Tibial nerve (tissue), 4 donors: ENCODE measurements at regions not wholly inside any gene's neighbourhood (a gene's known extent, or its start where the extent isn't known, plus 50 kb on each side); places are given as distances from the start of the nearest gene placed in this dataset.

Experiments
- DNase-seq, 2 donors: peaks; one replicate each; pipeline ENCODE4 v3.0.0-alpha.2; 2019; ENCODE audit warnings: low spot score in 2 of 2
- H3K27ac ChIP-seq, 4 donors: fragments of 200-600 bp; sonication (generic) in 3 of 4; one replicate each; pipeline ENCODE4 v1.5.1; 2017 to 2019; ENCODE audit warnings: mild to moderate bottlenecking in 1 of 4
- H3K27me3 ChIP-seq, 2 donors: fragments of 200-600 bp; sonication (generic) in 1 of 2; one replicate each; pipeline versions ENCODE4 v1.5.1 to v1.6.0; 2017 to 2019
- H3K36me3 ChIP-seq, 3 donors: fragments of 200-600 bp; sonication (generic); one replicate each; pipeline ENCODE4 v1.5.1; 2018 to 2019
- H3K4me1 ChIP-seq, 4 donors: fragments of 200-600 bp; sonication (generic) in 3 of 4; one replicate each; pipeline ENCODE4 v1.5.1; 2017 to 2019
- H3K4me3 ChIP-seq, 4 donors: fragments of 200-600 bp; sonication (generic) in 3 of 4; one replicate each; pipeline ENCODE4 v1.5.1; 2017 to 2019; ENCODE audit warnings: mild to moderate bottlenecking in 1 of 4, moderate library complexity in 1 of 4
- H3K9me3 ChIP-seq, 4 donors: fragments of 200-600 bp; sonication (generic) in 3 of 4; one replicate each; pipeline ENCODE4 v1.5.1; 2017 to 2019
- EP300 ChIP-seq, 2 donors: sonication (generic); formaldehyde crosslinking; IDR thresholded peaks; one replicate each; pipeline ENCODE4 v1.6.1; 2017; ENCODE audit warnings: antibody characterized with exemption in 2 of 2, mild to moderate bottlenecking in 1 of 2
- POLR2A ChIP-seq, 2 donors: fragments of 450-650 bp; IDR thresholded peaks; one replicate each; pipeline ENCODE4 v1.6.1; 2017; ENCODE audit warnings: antibody characterized with exemption in 2 of 2, mild to moderate bottlenecking in 2 of 2, moderate library complexity in 2 of 2
- WGBS, 2 donors: methylation state at CpG; one replicate each; pipeline ENCODE4 v1.1.5; 2018; 5-methylcytosine and 5-hydroxymethylcytosine counted together
- TF ChIP-seq, protein P1 (sequence below), 5 experiments: fragments of 200-600 bp in 3 of 5; fragments of 450-650 bp in 2 of 5; sonication (generic) in 3 of 5; IDR thresholded peaks; one replicate each; pipeline ENCODE4 v1.5.1; 2016 to 2019; ENCODE audit warnings: antibody characterized with exemption in 5 of 5, mild to moderate bottlenecking in 3 of 5, moderate library complexity in 2 of 5

DNA sequence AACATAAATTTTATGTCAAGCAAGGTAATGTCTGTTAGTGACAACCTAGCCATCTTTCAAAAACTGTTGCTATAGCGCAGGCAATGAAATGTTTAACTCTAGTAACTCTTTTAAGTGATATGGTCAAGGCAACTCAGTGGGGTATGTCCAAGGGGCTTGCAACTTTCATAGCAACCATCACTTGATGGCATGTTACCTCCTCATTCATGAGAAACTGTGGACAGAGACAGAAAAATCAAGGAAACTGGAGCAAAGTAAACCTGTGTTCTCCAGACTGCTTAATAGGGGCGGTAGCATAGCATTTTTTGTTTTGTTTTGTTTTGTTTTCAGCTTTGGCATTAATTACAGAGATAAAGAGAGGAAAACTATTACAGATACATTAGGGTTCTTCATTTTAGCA is 1456.8 kb upstream of the AGA start:
- Histone ChIP-seq H3K9me3 (no peaks in the 10 kb centered on the region), H3K36me3 (no peaks in the 10 kb centered on the region), H3K27me3 (no peaks in the 10 kb centered on the region), H3K27ac (no peak overlapping the region), H3K4me1 (no peaks in the 10 kb centered on the region), H3K4me3 (no peak overlapping the region)
- 92 to 94% methylated on average over 2 of the region's 2 CpGs for WGBS, 2 donors
- TF ChIP-seq POLR2A (IDR thresholded peaks at IDR 0.05) (no peak), EP300 (IDR thresholded peaks at IDR 0.05) (no peak)
- TF ChIP-seq, protein P1, sequence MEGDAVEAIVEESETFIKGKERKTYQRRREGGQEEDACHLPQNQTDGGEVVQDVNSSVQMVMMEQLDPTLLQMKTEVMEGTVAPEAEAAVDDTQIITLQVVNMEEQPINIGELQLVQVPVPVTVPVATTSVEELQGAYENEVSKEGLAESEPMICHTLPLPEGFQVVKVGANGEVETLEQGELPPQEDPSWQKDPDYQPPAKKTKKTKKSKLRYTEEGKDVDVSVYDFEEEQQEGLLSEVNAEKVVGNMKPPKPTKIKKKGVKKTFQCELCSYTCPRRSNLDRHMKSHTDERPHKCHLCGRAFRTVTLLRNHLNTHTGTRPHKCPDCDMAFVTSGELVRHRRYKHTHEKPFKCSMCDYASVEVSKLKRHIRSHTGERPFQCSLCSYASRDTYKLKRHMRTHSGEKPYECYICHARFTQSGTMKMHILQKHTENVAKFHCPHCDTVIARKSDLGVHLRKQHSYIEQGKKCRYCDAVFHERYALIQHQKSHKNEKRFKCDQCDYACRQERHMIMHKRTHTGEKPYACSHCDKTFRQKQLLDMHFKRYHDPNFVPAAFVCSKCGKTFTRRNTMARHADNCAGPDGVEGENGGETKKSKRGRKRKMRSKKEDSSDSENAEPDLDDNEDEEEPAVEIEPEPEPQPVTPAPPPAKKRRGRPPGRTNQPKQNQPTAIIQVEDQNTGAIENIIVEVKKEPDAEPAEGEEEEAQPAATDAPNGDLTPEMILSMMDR (IDR thresholded peaks at IDR 0.05), result no peak
- no peak for DNase-seq

- 15 to 17% methylated on average over 1 of the region's 1 CpG for WGBS, 2 donors
- TF ChIP-seq, protein P1 (IDR thresholded peaks at IDR 0.05), result no peak
- no peak for TF ChIP-seq POLR2A (IDR thresholded peaks at IDR 0.05)
- TF ChIP-seq EP300 (IDR thresholded peaks at IDR 0.05), result no peak
- no peak for DNase-seq
- Histone ChIP-seq H3K4me3 (no peak overlapping the region), H3K9me3 (peaks cover 0 to 11% (median 0%) of the 10 kb centered on the region in 4 donors), H3K27ac (no peak overlapping the region), H3K27me3 (no peaks in the 10 kb centered on the region), H3K36me3 (no peaks in the 10 kb centered on the region), H3K4me1 (no peaks in the 10 kb centered on the region)
These were observed 1475.5 kb upstream of the AGA start for GRCh38 chr4:178917756-178918155.

DNA sequence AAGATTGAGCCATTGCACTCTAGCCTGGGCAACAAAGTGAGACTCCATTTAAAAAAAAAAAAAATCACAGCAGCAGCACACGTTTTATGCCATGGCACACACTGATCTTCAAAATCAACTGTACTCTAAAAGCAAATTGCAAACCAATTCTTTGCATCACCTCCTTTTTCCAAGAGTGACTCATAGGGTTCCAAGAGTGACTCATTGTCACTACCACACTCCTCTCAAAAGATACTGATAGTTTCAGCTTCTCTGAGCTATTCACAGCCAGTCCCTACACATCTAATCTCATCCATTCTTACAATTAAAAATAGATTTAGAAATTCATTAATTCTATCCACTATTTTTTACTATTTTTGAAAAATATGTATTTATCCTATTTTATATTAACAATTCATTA is 1494.9 kb upstream of the AGA start:
- H3K27me3 ChIP-seq, result no peaks in the 10 kb centered on the region
- no peak for TF ChIP-seq EP300 (IDR thresholded peaks at IDR 0.05)
- TF ChIP-seq POLR2A (IDR thresholded peaks at IDR 0.05), result no peak
- TF ChIP-seq, protein P1 (IDR thresholded peaks at IDR 0.05), result no peak
- H3K36me3 ChIP-seq, result no peaks in the 10 kb centered on the region
- no peak overlapping the region for H3K27ac ChIP-seq
- 73% methylated on average over 1 of the region's 1 CpG for WGBS, 2 donors
- no peak overlapping the region for H3K4me3 ChIP-seq
- no peaks in the 10 kb centered on the region for H3K4me1 ChIP-seq
- no peak for DNase-seq
- no peaks in the 10 kb centered on the region for H3K9me3 ChIP-seq

- no peaks in the 10 kb centered on the region for H3K9me3 ChIP-seq
- no peaks in the 10 kb centered on the region for H3K27me3 ChIP-seq
- 72 to 81% methylated on average over 7 of the region's 7 CpGs for WGBS, 2 donors
- no peaks in the 10 kb centered on the region for H3K36me3 ChIP-seq
- DNase-seq, result no peak
- no peak overlapping the region for H3K4me3 ChIP-seq
- no peak overlapping the region for H3K27ac ChIP-seq
- no peaks in the 10 kb centered on the region for H3K4me1 ChIP-seq
- TF ChIP-seq, protein P1 (IDR thresholded peaks at IDR 0.05), result no peak
- no peak for TF ChIP-seq EP300 (IDR thresholded peaks at IDR 0.05)
- TF ChIP-seq POLR2A (IDR thresholded peaks at IDR 0.05), result no peak
These were observed 1499.7 kb upstream of the AGA start for GRCh38 chr4:178941975-178942374.

DNA sequence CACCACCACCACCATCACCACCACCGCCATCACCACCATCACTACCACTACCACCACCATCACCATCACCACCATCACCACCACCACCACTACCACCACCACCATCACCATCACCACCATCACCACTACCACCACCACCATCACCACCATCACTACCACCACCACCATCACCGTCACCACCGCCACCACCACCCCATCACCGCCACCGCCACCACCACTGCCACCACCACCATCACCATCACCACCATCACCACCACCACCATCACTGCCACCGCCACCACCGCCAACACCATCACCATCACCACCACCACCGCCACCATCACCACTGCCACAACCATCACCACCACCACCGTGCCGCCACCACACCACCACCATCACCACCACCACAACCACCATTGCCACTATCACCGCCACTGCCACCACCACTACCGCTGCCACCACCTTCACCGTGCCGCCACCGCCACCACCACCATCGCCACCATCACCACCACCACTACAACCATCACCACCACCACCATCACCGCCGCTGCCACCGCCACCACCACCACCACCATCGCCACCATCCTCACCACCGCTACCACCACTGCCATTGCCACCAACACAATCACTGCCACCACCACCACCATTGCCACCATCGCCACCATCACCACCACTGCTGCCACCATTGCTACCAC is 1511.3 kb upstream of the AGA start:
- H3K4me3 ChIP-seq, result no peak overlapping the region
- no peaks in the 10 kb centered on the region for H3K27me3 ChIP-seq
- H3K27ac ChIP-seq, result no peak overlapping the region
- no peaks in the 10 kb centered on the region for H3K36me3 ChIP-seq
- no peaks in the 10 kb centered on the region for H3K9me3 ChIP-seq
- WGBS, 2 donors, result 84 to 89% methylated on average over 22 of the region's 22 CpGs
- TF ChIP-seq POLR2A (IDR thresholded peaks at IDR 0.05) (no peak), EP300 (IDR thresholded peaks at IDR 0.05) (no peak)
- TF ChIP-seq, protein P1 (IDR thresholded peaks at IDR 0.05), result no peak
- no peak for DNase-seq
- no peaks in the 10 kb centered on the region for H3K4me1 ChIP-seq
